ENCODE measurements at regions not wholly inside any gene's neighbourhood (a gene's known extent, or its start where the extent isn't known, plus 50 kb on each side); places are given as distances from the start of the nearest gene placed in this dataset.

GRCh38 chrX:88526385-88526784 lies 220.6 kb upstream of the CPXCR1 start:
- intact Hi-C loops (cut with DNase I): loop anchor here (10.0 kb wide), 1 partner anchor 62 kb away; no protein-coding TSS in a partner anchor
- H3K36me3 ChIP-seq: no peaks in the 10 kb centered on the region
- H3K27me3 ChIP-seq: no peaks in the 10 kb centered on the region
- TF ChIP-seq POLR2A (IDR thresholded peaks at IDR 0.05) (no peak), CTCF (IDR thresholded peaks at IDR 0.05) (no peak)
- H3K27ac ChIP-seq: no peak overlapping the region
- no peaks in the 10 kb centered on the region for H3K9me3 ChIP-seq
- no peak for DNase-seq
- H3K4me1 ChIP-seq: no peaks in the 10 kb centered on the region
- WGBS, 2 donors: 46 to 47% methylated on average over 1 of the region's 1 CpG
- H3K4me3 ChIP-seq: no peak overlapping the region

- no peaks in the 10 kb centered on the region for H3K36me3 ChIP-seq
- TF ChIP-seq CTCF (IDR thresholded peaks at IDR 0.05) (no peak), POLR2A (IDR thresholded peaks at IDR 0.05) (no peak)
- no peaks in the 10 kb centered on the region for H3K27me3 ChIP-seq
- no peaks in the 10 kb centered on the region for H3K4me1 ChIP-seq
- intact Hi-C loops (cut with DNase I): no loop called here
- no peak for DNase-seq
- H3K27ac ChIP-seq: no peak overlapping the region
- no peak overlapping the region for H3K4me3 ChIP-seq
- H3K9me3 ChIP-seq: no peaks in the 10 kb centered on the region
- WGBS, 2 donors: 76 to 78% methylated on average over 3 of the region's 3 CpGs
Measured at GRCh38 chrX:88558421-88558820, 188.6 kb upstream of the CPXCR1 start.

GRCh38 chrX:88560673-88561330 lies 186.2 kb upstream of the CPXCR1 start:
- H3K4me3 ChIP-seq: no peak overlapping the region
- H3K9me3 ChIP-seq: no peaks in the 10 kb centered on the region
- no peaks in the 10 kb centered on the region for H3K27me3 ChIP-seq
- H3K27ac ChIP-seq: no peak overlapping the region
- intact Hi-C loops (cut with DNase I): no loop called here
- no peaks in the 10 kb centered on the region for H3K36me3 ChIP-seq
- DNase-seq: no peak
- WGBS, 2 donors: 19 to 32% methylated on average over 4 of the region's 4 CpGs
- TF ChIP-seq POLR2A (IDR thresholded peaks at IDR 0.05): no peak
- no peak for TF ChIP-seq CTCF (IDR thresholded peaks at IDR 0.05)
- H3K4me1 ChIP-seq: no peaks in the 10 kb centered on the region

- no peak for DNase-seq
- Histone ChIP-seq H3K27ac (no peak overlapping the region), H3K4me1 (no peaks in the 10 kb centered on the region), H3K27me3 (no peaks in the 10 kb centered on the region), H3K9me3 (no peaks in the 10 kb centered on the region), H3K4me3 (no peak overlapping the region), H3K36me3 (no peaks in the 10 kb centered on the region)
- WGBS, 2 donors: 83% methylated on average over 2 of the region's 3 CpGs; no CpG with 5 or more reads in 1 of the 2 donors
- TF ChIP-seq POLR2A (IDR thresholded peaks at IDR 0.05) (no peak), CTCF (IDR thresholded peaks at IDR 0.05) (no peak)
- intact Hi-C loops (cut with DNase I): no loop called here
Measured at GRCh38 chrX:88584283-88584682, 162.7 kb upstream of the CPXCR1 start.

GRCh38 chrX:88586317-88586716 lies 160.7 kb upstream of the CPXCR1 start:
- intact Hi-C loops (cut with DNase I): no loop called here
- TF ChIP-seq CTCF (IDR thresholded peaks at IDR 0.05) (no peak), POLR2A (IDR thresholded peaks at IDR 0.05) (no peak)
- H3K4me3 ChIP-seq: no peak overlapping the region
- H3K4me1 ChIP-seq: no peaks in the 10 kb centered on the region
- H3K27ac ChIP-seq: no peak overlapping the region
- DNase-seq: no peak
- no peaks in the 10 kb centered on the region for H3K36me3 ChIP-seq
- H3K9me3 ChIP-seq: no peaks in the 10 kb centered on the region
- no peaks in the 10 kb centered on the region for H3K27me3 ChIP-seq

Data from esophagus squamous epithelium (tissue), 5 donors.